SJCRH30 (cell line): ENCODE measurements at regions not wholly inside any gene's neighbourhood (a gene's known extent, or its start where the extent isn't known, plus 50 kb on each side); places are given as distances from the start of the nearest gene placed in this dataset.

Experiments
- DNase-seq, 2 experiments: peaks; one replicate each; pipeline ENCODE4 v3.0.0-alpha.2; 2015 to 2020
- H3K27ac ChIP-seq: fragments of 250-450 bp; sonication (Bioruptor Pico); 2 replicates; pipeline ENCODE4 v1.5.1; 2020; ENCODE audit warnings: mild to moderate bottlenecking, moderate library complexity
- H3K27me3 ChIP-seq: fragments of 250-450 bp; sonication (Bioruptor Pico); 2 replicates; pipeline ENCODE4 v1.5.1; 2020; ENCODE audit warnings: mild to moderate bottlenecking, moderate library complexity
- H3K36me3 ChIP-seq: fragments of 250-450 bp; sonication (Bioruptor Pico); 2 replicates; pipeline ENCODE4 v1.5.1; 2020; ENCODE audit warnings: mild to moderate bottlenecking, moderate library complexity
- H3K4me1 ChIP-seq: fragments of 250-450 bp; sonication (Bioruptor Pico); 2 replicates; pipeline ENCODE4 v1.5.1; 2020; ENCODE audit warnings: mild to moderate bottlenecking, moderate library complexity
- H3K4me3 ChIP-seq: fragments of 250-450 bp; sonication (Bioruptor Pico); 2 replicates; pipeline ENCODE4 v1.5.1; 2020; ENCODE audit warnings: mild to moderate bottlenecking, moderate library complexity
- H3K9me3 ChIP-seq: fragments of 250-450 bp; sonication (Bioruptor Pico); replicated peaks from 2 replicates; pipeline ENCODE4 v1.5.1; 2020; ENCODE audit warnings: mild to moderate bottlenecking, moderate library complexity

GRCh38 chr14:87879389-87879788 lies 113.6 kb downstream of the GALC start:
- no peak for DNase-seq
- H3K9me3 ChIP-seq: no peaks in the 10 kb centered on the region
- H3K4me3 ChIP-seq: no peak overlapping the region
- no peaks in the 10 kb centered on the region for H3K27me3 ChIP-seq
- H3K27ac ChIP-seq: no peak overlapping the region
- no peaks in the 10 kb centered on the region for H3K36me3 ChIP-seq
- H3K4me1 ChIP-seq: no peaks in the 10 kb centered on the region

GRCh38 chr14:87878959-87879358 lies 114.0 kb downstream of the GALC start:
- H3K27me3 ChIP-seq: no peaks in the 10 kb centered on the region
- H3K4me1 ChIP-seq: no peaks in the 10 kb centered on the region
- H3K36me3 ChIP-seq: no peaks in the 10 kb centered on the region
- no peaks in the 10 kb centered on the region for H3K9me3 ChIP-seq
- no peak overlapping the region for H3K27ac ChIP-seq
- no peak overlapping the region for H3K4me3 ChIP-seq
- no peak for DNase-seq

GRCh38 chr14:87877877-87878276 lies 115.1 kb downstream of the GALC start:
- H3K4me1 ChIP-seq: no peaks in the 10 kb centered on the region
- DNase-seq: no peak
- H3K4me3 ChIP-seq: no peak overlapping the region

GRCh38 chr14:87874676-87875075 lies 118.3 kb downstream of the GALC start:
- H3K4me1 ChIP-seq: peaks cover 3% of the 10 kb centered on the region; the same call in 1 of the 2 replicates
- H3K27ac ChIP-seq: no peak overlapping the region
- no peaks in the 10 kb centered on the region for H3K9me3 ChIP-seq
- no peaks in the 10 kb centered on the region for H3K36me3 ChIP-seq
- H3K4me3 ChIP-seq: no peak overlapping the region
- no peaks in the 10 kb centered on the region for H3K27me3 ChIP-seq
- DNase-seq: no peak

More at GRCh38 chr14:87877877-87878276, 115.1 kb downstream of the GALC start:
- Histone ChIP-seq H3K36me3 (no peaks in the 10 kb centered on the region), H3K9me3 (no peaks in the 10 kb centered on the region), H3K27me3 (no peaks in the 10 kb centered on the region), H3K27ac (no peak overlapping the region)

GRCh38 chr14:87873741-87874140 lies 119.2 kb downstream of the GALC start:
- Histone ChIP-seq H3K4me3 (no peak overlapping the region), H3K27me3 (no peaks in the 10 kb centered on the region), H3K9me3 (no peaks in the 10 kb centered on the region), H3K27ac (no peak overlapping the region), H3K4me1 (peaks cover 3% of the 10 kb centered on the region; the same call in 1 of the 2 replicates), H3K36me3 (no peaks in the 10 kb centered on the region)
- DNase-seq: no peak

- Histone ChIP-seq H3K27me3 (no peaks in the 10 kb centered on the region), H3K27ac (no peak overlapping the region), H3K36me3 (no peaks in the 10 kb centered on the region), H3K9me3 (no peaks in the 10 kb centered on the region), H3K4me1 (peaks cover 3% of the 10 kb centered on the region; the same call in 1 of the 2 replicates), H3K4me3 (no peak overlapping the region)
- DNase-seq: peak; percentile 6 to 38
Observed at GRCh38 chr14:87869619-87870583, 123.1 kb downstream of the GALC start.

GRCh38 chr14:87868920-87869319 lies 124.1 kb downstream of the GALC start:
- Histone ChIP-seq H3K4me1 (peaks cover 3% of the 10 kb centered on the region; the same call in 1 of the 2 replicates), H3K27me3 (no peaks in the 10 kb centered on the region), H3K36me3 (no peaks in the 10 kb centered on the region), H3K27ac (no peak overlapping the region), H3K4me3 (no peak overlapping the region), H3K9me3 (no peaks in the 10 kb centered on the region)
- no peak for DNase-seq

GRCh38 chr14:87866116-87866515 lies 126.9 kb downstream of the GALC start:
- Histone ChIP-seq H3K4me1 (peaks cover 3% of the 10 kb centered on the region; the same call in 1 of the 2 replicates), H3K4me3 (no peak overlapping the region), H3K36me3 (no peaks in the 10 kb centered on the region), H3K27me3 (no peaks in the 10 kb centered on the region), H3K9me3 (no peaks in the 10 kb centered on the region), H3K27ac (no peak overlapping the region)
- DNase-seq: no peak

- Histone ChIP-seq H3K27me3 (no peaks in the 10 kb centered on the region), H3K4me1 (no peaks in the 10 kb centered on the region; the same call in 1 of the 2 replicates), H3K4me3 (no peak overlapping the region), H3K27ac (no peak overlapping the region), H3K36me3 (no peaks in the 10 kb centered on the region), H3K9me3 (no peaks in the 10 kb centered on the region)
- no peak for DNase-seq
Observed at GRCh38 chr14:87864356-87865270, 128.4 kb downstream of the GALC start.

GRCh38 chr14:87863047-87863446 lies 129.9 kb downstream of the GALC start:
- Histone ChIP-seq H3K9me3 (no peaks in the 10 kb centered on the region), H3K4me1 (no peaks in the 10 kb centered on the region), H3K4me3 (no peak overlapping the region), H3K27me3 (no peaks in the 10 kb centered on the region), H3K27ac (no peak overlapping the region), H3K36me3 (no peaks in the 10 kb centered on the region)
- DNase-seq: peak; percentile 3 to 13

GRCh38 chr14:87852107-87852506 lies 140.9 kb downstream of the GALC start:
- Histone ChIP-seq H3K4me1 (no peaks in the 10 kb centered on the region), H3K4me3 (no peak overlapping the region), H3K27me3 (no peaks in the 10 kb centered on the region), H3K9me3 (no peaks in the 10 kb centered on the region), H3K36me3 (no peaks in the 10 kb centered on the region), H3K27ac (no peak overlapping the region)
- DNase-seq: no peak

- no peaks in the 10 kb centered on the region for H3K9me3 ChIP-seq
- H3K36me3 ChIP-seq: no peaks in the 10 kb centered on the region
- no peak overlapping the region for H3K4me3 ChIP-seq
- no peak overlapping the region for H3K27ac ChIP-seq
- DNase-seq: no peak
- H3K27me3 ChIP-seq: no peaks in the 10 kb centered on the region
- no peaks in the 10 kb centered on the region for H3K4me1 ChIP-seq
Observed at GRCh38 chr14:87851190-87851589, 141.8 kb downstream of the GALC start.

GRCh38 chr14:87847216-87847755 lies 145.7 kb downstream of the GALC start:
- no peaks in the 10 kb centered on the region for H3K36me3 ChIP-seq
- H3K9me3 ChIP-seq: 0 out of 2 replicates have a peak, but pooled peaks cover 3% of the 10 kb centered on the region
- DNase-seq: no peak
- H3K4me1 ChIP-seq: no peaks in the 10 kb centered on the region
- no peak overlapping the region for H3K27ac ChIP-seq
- H3K4me3 ChIP-seq: no peak overlapping the region
- H3K27me3 ChIP-seq: no peaks in the 10 kb centered on the region

GRCh38 chr14:87840906-87841305 lies 152.1 kb downstream of the GALC start:
- H3K36me3 ChIP-seq: no peaks in the 10 kb centered on the region
- H3K9me3 ChIP-seq: peaks cover 6% of the 10 kb centered on the region; the same call in 1 of the 2 replicates
- H3K4me1 ChIP-seq: peaks cover 22% of the 10 kb centered on the region
- H3K27ac ChIP-seq: peak overlapping the region; percentile 82
- peak; percentile 73 to 88 for DNase-seq
- H3K4me3 ChIP-seq: no peak overlapping the region
- no peaks in the 10 kb centered on the region for H3K27me3 ChIP-seq
